Mesodermal cell (in vitro differentiated cells): ENCODE measurements at regions not wholly inside any gene's neighbourhood (a gene's known extent, or its start where the extent isn't known, plus 50 kb on each side); places are given as distances from the start of the nearest gene placed in this dataset.
A peak's percentile ranks its signal among the peaks of the same experiment; 100 is the strongest.
"Not testable (repeated sequence)": the region's sequence is repeated elsewhere in the genome, so short reads cannot be mapped to it uniquely, and the experiment has no call there.

Source experiments
- H3K27ac ChIP-seq: 2 replicates; pipeline ENCODE4 v1.7.0; 2013; ENCODE audit warnings: mild to moderate bottlenecking, low read depth, low read length, moderate library complexity; ENCODE audit not compliant: severe bottlenecking
- H3K36me3 ChIP-seq: 2 replicates; pipeline ENCODE4 v1.7.1; 2013; ENCODE audit warnings: mild to moderate bottlenecking, low read length, moderate library complexity; ENCODE audit not compliant: control insufficient read depth, insufficient read depth
- H3K4me1 ChIP-seq: one replicate; pipeline ENCODE4 v1.7.1; 2013; ENCODE audit warnings: mild to moderate bottlenecking, low read length; ENCODE audit not compliant: insufficient read depth, control insufficient read depth, poor library complexity, severe bottlenecking
- H3K4me3 ChIP-seq: 2 replicates; pipeline ENCODE4 v1.7.0; 2013; ENCODE audit warnings: low read length, control low read depth, mild to moderate bottlenecking; ENCODE audit not compliant: insufficient read depth, poor library complexity, severe bottlenecking; ENCODE audit errors: extremely low read depth
- H3K9me3 ChIP-seq: 2 replicates; pipeline ENCODE4 v1.7.1; 2013; ENCODE audit warnings: mild to moderate bottlenecking, low read length, moderate library complexity; ENCODE audit not compliant: control insufficient read depth
- WGBS, 2 experiments: methylation state at CpG; one replicate each; pipeline ENCODE4 v1.1.5; 2013; ENCODE audit warnings: missing lambda C conversion rate in 2 of 2; ENCODE audit not compliant: insufficient coverage in 2 of 2; 5-methylcytosine and 5-hydroxymethylcytosine counted together

- peaks cover 67% of the 10 kb centered on the region for H3K4me1 ChIP-seq
- 78 to 83% methylated on average over 5 to 7 of the region's 8 CpGs for WGBS, 2 experiments
- peaks cover 11% of the 10 kb centered on the region for H3K9me3 ChIP-seq
- H3K4me3 ChIP-seq, result no peak overlapping the region
- H3K27ac ChIP-seq, result no peak overlapping the region
- no peaks in the 10 kb centered on the region for H3K36me3 ChIP-seq
Observed at GRCh38 chr2:37773371-37774130, 102.1 kb upstream of the CDC42EP3 start.

- 85 to 100% methylated on average over 1 to 2 of the region's 6 CpGs for WGBS, 2 experiments
- Histone ChIP-seq H3K4me1 (peaks cover 66% of the 10 kb centered on the region), H3K9me3 (peaks cover 11% of the 10 kb centered on the region)
- not testable (repeated sequence) for H3K27ac ChIP-seq, H3K4me3 ChIP-seq, H3K36me3 ChIP-seq
Observed at GRCh38 chr2:37774171-37774944, 102.9 kb upstream of the CDC42EP3 start.

GRCh38 chr2:37774976-37775907 is 103.8 kb upstream of the CDC42EP3 start:
- Histone ChIP-seq H3K4me1 (peaks cover 73% of the 10 kb centered on the region), H3K36me3 (no peaks in the 10 kb centered on the region), H3K27ac (peak overlapping the region; percentile 97), H3K4me3 (no peak overlapping the region), H3K9me3 (peaks cover 11% of the 10 kb centered on the region)
- 85 to 95% methylated on average over 2 to 3 of the region's 9 CpGs for WGBS, 2 experiments

GRCh38 chr2:37775908-37776250 is 104.4 kb upstream of the CDC42EP3 start:
- H3K9me3 ChIP-seq, result peaks cover 6% of the 10 kb centered on the region
- H3K4me3 ChIP-seq, result no peak overlapping the region
- H3K27ac ChIP-seq, result peak overlapping the region; percentile 97
- H3K36me3 ChIP-seq, result no peaks in the 10 kb centered on the region
- peaks cover 79% of the 10 kb centered on the region for H3K4me1 ChIP-seq
- 18 to 40% methylated on average over 3 of the region's 3 CpGs for WGBS, 2 experiments

- H3K36me3 ChIP-seq, result no peaks in the 10 kb centered on the region
- H3K4me1 ChIP-seq, result peaks cover 81% of the 10 kb centered on the region
- WGBS, 2 experiments, result 43 to 50% methylated on average over 1 to 2 of the region's 3 CpGs
- peaks cover under 1% of the 10 kb centered on the region for H3K9me3 ChIP-seq
- peak overlapping the region; percentile 97 for H3K27ac ChIP-seq
- no peak overlapping the region for H3K4me3 ChIP-seq
Observed at GRCh38 chr2:37776487-37776886, 105.0 kb upstream of the CDC42EP3 start.

GRCh38 chr2:37779139-37779538 is 107.7 kb upstream of the CDC42EP3 start:
- Histone ChIP-seq H3K36me3 (no peaks in the 10 kb centered on the region), H3K4me1 (peaks cover 66% of the 10 kb centered on the region), H3K27ac (peak overlapping the region; percentile 6), H3K4me3 (no peak overlapping the region), H3K9me3 (no peaks in the 10 kb centered on the region)
- WGBS, 2 experiments, result 75 to 77% methylated on average over 4 to 5 of the region's 5 CpGs

- Histone ChIP-seq H3K4me3 (no peak overlapping the region), H3K9me3 (no peaks in the 10 kb centered on the region), H3K4me1 (peaks cover 63% of the 10 kb centered on the region), H3K27ac (no peak overlapping the region), H3K36me3 (no peaks in the 10 kb centered on the region)
- 100% methylated on average over 2 of the region's 2 CpGs; no CpG with 5 or more reads in 1 of the 2 experiments for WGBS, 2 experiments
Observed at GRCh38 chr2:37779611-37780386, 108.4 kb upstream of the CDC42EP3 start.

GRCh38 chr2:37780387-37780676 is 108.9 kb upstream of the CDC42EP3 start:
- no peak overlapping the region for H3K27ac ChIP-seq
- no peaks in the 10 kb centered on the region for H3K9me3 ChIP-seq
- H3K36me3 ChIP-seq, result no peaks in the 10 kb centered on the region
- H3K4me3 ChIP-seq, result no peak overlapping the region
- H3K4me1 ChIP-seq, result peaks cover 58% of the 10 kb centered on the region
- WGBS, 2 experiments, result 92 to 96% methylated on average over 2 of the region's 2 CpGs

- Histone ChIP-seq H3K4me1 (peaks cover 51% of the 10 kb centered on the region), H3K4me3 (no peak overlapping the region), H3K36me3 (no peaks in the 10 kb centered on the region), H3K27ac (no peak overlapping the region), H3K9me3 (no peaks in the 10 kb centered on the region)
- WGBS, 2 experiments, result 91 to 98% methylated on average over 4 to 5 of the region's 5 CpGs
Observed at GRCh38 chr2:37781028-37781427, 109.6 kb upstream of the CDC42EP3 start.

GRCh38 chr2:37782155-37782673 is 110.8 kb upstream of the CDC42EP3 start:
- H3K4me3 ChIP-seq, result no peak overlapping the region
- H3K9me3 ChIP-seq, result peaks cover 3% of the 10 kb centered on the region
- WGBS, 2 experiments, result 92 to 94% methylated on average over 4 to 6 of the region's 8 CpGs
- no peak overlapping the region for H3K27ac ChIP-seq
- H3K4me1 ChIP-seq, result peaks cover 40% of the 10 kb centered on the region
- no peaks in the 10 kb centered on the region for H3K36me3 ChIP-seq
